Skeletal muscle satellite cell (primary cell): ENCODE measurements at regions not wholly inside any gene's neighbourhood (a gene's known extent, or its start where the extent isn't known, plus 50 kb on each side); places are given as distances from the start of the nearest gene placed in this dataset.
A peak's percentile ranks its signal among the peaks of the same experiment; 100 is the strongest.

Experiments used
- H3K27me3 ChIP-seq: 2 replicates; pipeline ENCODE4 v1.7.0; 2013; ENCODE audit warnings: low read length; ENCODE audit not compliant: control insufficient read depth, insufficient read depth
- H3K36me3 ChIP-seq: 2 replicates; pipeline ENCODE4 v1.7.0; 2013; ENCODE audit warnings: mild to moderate bottlenecking, control low read depth, low read length; ENCODE audit not compliant: insufficient read depth
- H3K4me1 ChIP-seq: 2 replicates; pipeline ENCODE4 v1.7.0; 2013; ENCODE audit warnings: low read length; ENCODE audit not compliant: control insufficient read depth, insufficient read depth
- H3K4me2 ChIP-seq: 2 replicates; pipeline ENCODE4 v1.7.0; 2013; ENCODE audit warnings: mild to moderate bottlenecking, low read length
- H3K4me3 ChIP-seq: 2 replicates; pipeline ENCODE4 v1.7.0; 2013; ENCODE audit warnings: low read length
- H3K9ac ChIP-seq: 2 replicates; pipeline ENCODE4 v1.7.0; 2013; ENCODE audit warnings: mild to moderate bottlenecking, low read depth, low read length, moderate library complexity
- H3K9me3 ChIP-seq: replicated peaks from 2 replicates; pipeline ENCODE4 v1.7.0; 2013; ENCODE audit warnings: mild to moderate bottlenecking, control low read depth, low read length

DNA sequence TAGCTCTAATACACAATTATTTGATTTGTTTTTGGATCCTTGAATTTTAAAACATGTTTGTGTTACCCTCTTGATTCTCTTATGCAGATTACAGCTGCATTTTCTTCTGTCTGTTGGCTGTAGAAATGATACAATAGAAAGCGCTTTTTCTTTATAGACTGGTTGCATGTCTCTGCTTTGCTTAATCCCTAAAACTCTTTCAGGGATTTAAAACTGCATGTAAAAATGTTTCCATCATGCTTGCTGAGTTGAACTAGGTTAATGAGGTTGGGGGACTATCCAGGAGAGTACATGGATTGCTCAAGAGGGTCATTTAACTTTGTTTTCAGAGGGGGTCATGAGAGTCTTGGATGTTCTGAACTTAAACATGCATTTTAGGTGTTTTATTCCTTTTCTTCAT is 166.4 kb upstream of the IFNG-AS1 start:
- no peaks in the 10 kb centered on the region for H3K36me3 ChIP-seq
- no peaks in the 10 kb centered on the region for H3K27me3 ChIP-seq
- no peaks in the 10 kb centered on the region for H3K9me3 ChIP-seq
- H3K4me2 ChIP-seq, result no peak overlapping the region
- peaks cover 17% of the 10 kb centered on the region for H3K4me1 ChIP-seq
- H3K4me3 ChIP-seq, result no peak overlapping the region
- H3K9ac ChIP-seq, result no peak overlapping the region

DNA sequence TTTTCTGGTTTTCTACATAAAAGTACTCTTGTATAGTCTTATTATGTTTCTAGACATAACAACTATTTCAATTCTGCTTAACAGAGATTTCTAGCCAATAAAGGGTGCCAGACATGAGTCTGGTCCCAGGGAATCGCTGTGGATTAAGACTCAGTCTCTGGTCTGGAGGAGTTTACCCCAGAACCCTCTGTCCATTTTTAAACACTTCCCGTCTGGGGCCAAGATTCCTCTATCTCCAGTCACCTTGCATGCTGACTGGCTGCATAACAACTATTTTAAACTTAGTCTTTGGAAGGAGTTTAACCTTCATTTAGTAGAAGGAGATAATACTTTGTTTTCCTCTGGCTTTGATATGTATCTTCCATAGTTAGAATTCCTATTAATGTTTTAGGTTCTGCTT is 163.1 kb upstream of the IFNG-AS1 start:
- Histone ChIP-seq H3K4me1 (peaks cover 26% of the 10 kb centered on the region), H3K27me3 (no peaks in the 10 kb centered on the region), H3K9me3 (no peaks in the 10 kb centered on the region), H3K36me3 (no peaks in the 10 kb centered on the region), H3K4me3 (no peak overlapping the region), H3K4me2 (no peak overlapping the region), H3K9ac (peak overlapping the region; percentile 18)

DNA sequence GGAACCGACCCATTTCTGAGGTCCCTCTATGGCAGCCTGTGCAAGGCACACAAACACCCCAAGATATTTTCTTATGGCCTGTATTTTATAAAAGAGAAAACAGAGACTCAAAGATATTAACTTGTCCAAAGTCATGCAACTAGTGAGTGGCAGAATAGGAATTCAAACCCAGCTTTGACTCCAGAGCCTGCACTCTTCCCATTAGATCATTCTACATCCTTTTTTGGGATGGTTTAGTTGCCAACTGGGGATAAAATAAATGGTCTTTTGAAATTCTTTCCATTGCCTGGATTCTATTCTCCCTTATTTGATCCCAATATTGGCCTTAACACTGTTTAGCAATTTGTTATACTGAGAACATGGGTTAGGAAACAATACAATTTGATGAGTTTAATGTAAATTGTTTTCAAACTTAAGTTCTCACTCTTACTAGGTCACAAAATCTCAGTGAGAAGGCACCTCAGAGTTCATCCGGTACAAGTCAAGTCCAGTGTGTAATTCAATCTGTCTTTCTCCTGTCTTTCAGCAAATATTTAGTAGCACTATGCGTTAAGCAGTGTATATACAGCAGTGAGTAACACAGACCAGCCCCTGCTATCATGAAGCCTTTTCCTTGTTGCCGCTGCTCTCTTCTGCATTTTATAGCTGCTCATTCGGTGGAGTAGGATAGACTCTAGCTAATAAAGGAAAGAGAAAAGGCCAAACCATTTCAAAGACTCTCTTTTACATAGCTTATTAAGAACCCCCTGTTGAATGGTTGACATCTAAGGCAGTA is 162.1 kb upstream of the IFNG-AS1 start:
- no peaks in the 10 kb centered on the region for H3K27me3 ChIP-seq
- no peaks in the 10 kb centered on the region for H3K9me3 ChIP-seq
- H3K4me3 ChIP-seq, result peak overlapping the region; percentile 68
- H3K9ac ChIP-seq, result peak overlapping the region; percentile 88
- H3K36me3 ChIP-seq, result no peaks in the 10 kb centered on the region
- H3K4me2 ChIP-seq, result peak overlapping the region; percentile 84
- peaks cover 26% of the 10 kb centered on the region for H3K4me1 ChIP-seq

DNA sequence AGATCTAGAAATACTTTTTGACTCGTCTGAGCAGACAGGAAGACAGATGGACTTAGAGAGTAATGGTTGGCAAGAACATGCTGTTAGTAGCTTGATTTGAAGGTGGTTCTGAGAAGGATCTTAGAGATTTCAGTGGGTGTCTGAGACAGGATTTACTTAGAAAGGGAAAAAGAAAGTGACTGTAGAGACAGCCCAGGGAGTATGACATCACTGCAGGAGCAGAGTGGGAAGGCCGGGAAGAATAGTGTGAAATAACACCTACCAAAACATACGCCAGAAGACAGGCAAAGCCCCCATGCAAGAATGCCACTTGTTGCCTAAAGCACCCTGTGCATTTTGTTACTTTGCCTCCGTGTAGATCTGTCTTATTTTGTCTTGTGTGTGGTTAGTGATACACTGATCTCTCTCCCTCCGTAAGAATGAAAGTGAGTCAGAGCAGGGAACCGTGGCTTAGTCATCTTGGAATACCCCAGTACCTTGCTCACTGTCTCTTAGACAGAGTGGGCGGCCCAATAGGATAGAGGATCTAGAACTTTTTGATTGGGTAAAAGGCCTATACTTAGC is 161.3 kb upstream of the IFNG-AS1 start:
- H3K9me3 ChIP-seq, result no peaks in the 10 kb centered on the region
- no peaks in the 10 kb centered on the region for H3K36me3 ChIP-seq
- peak overlapping the region; percentile 88 for H3K9ac ChIP-seq
- H3K4me3 ChIP-seq, result peak overlapping the region; percentile 68
- H3K4me2 ChIP-seq, result peak overlapping the region; percentile 84
- no peaks in the 10 kb centered on the region for H3K27me3 ChIP-seq
- peaks cover 26% of the 10 kb centered on the region for H3K4me1 ChIP-seq

DNA sequence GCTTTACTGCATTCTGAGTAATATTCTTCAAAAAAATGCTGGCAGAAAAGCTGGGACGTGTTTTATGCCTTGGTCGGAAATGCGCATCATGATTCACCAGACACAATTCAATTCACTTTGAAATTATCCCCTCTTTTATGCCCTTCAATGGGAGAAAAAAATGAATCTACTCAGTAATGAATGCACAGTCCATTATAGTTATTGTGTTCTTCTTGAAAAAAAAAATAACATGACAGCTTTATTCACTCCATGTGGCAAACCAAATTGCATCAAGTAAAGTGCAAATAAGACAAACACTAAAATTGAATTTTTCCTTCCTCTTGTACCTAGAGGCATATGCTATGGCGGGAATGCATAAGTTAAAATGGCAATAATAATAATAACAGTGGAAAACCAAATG is 159.4 kb upstream of the IFNG-AS1 start:
- Histone ChIP-seq H3K4me1 (peaks cover 26% of the 10 kb centered on the region), H3K9ac (no peak overlapping the region), H3K9me3 (no peaks in the 10 kb centered on the region), H3K4me2 (no peak overlapping the region), H3K4me3 (no peak overlapping the region), H3K36me3 (no peaks in the 10 kb centered on the region), H3K27me3 (no peaks in the 10 kb centered on the region)

DNA sequence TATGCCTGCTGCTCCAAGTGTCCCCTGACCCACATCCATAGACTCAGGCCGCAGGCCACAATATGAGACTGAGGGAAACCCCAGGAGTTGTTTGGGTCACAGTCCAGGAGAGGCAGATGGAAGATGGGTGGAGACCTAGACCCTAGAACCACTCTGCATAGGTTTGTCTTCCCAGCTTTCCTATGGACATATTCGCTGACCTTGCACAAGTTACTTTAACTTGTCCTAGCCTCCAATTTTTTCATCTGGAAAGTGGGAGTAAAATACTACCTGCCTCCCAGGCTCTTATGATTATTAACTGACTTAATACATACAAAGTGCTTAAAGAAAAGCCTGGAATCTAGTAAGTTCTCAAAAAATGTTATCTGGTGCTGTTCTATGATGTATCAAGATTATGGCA is 157.1 kb upstream of the IFNG-AS1 start:
- Histone ChIP-seq H3K4me1 (peaks cover 15% of the 10 kb centered on the region), H3K36me3 (no peaks in the 10 kb centered on the region), H3K27me3 (no peaks in the 10 kb centered on the region), H3K9ac (no peak overlapping the region), H3K4me2 (no peak overlapping the region), H3K4me3 (no peak overlapping the region), H3K9me3 (no peaks in the 10 kb centered on the region)

DNA sequence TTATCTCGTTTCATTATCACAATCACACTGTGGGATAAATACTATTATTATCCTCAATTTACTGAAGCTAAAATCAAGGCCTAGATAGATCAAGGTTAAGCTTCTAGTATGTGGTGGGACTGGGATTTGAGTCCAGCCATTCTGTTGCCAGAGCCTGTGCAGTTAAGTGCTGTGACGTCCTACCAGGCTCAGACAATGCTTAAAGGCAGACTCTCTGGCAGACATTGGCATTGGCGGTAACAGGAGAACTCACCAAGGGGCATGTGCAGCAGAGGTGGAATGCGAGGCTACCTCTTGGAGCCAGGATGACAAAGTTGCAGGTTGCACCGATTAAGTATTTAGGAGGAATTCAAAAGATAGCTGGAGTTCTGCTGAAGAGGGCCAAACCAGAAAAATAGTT is 155.6 kb upstream of the IFNG-AS1 start:
- Histone ChIP-seq H3K27me3 (no peaks in the 10 kb centered on the region), H3K9ac (no peak overlapping the region), H3K36me3 (no peaks in the 10 kb centered on the region)

DNA sequence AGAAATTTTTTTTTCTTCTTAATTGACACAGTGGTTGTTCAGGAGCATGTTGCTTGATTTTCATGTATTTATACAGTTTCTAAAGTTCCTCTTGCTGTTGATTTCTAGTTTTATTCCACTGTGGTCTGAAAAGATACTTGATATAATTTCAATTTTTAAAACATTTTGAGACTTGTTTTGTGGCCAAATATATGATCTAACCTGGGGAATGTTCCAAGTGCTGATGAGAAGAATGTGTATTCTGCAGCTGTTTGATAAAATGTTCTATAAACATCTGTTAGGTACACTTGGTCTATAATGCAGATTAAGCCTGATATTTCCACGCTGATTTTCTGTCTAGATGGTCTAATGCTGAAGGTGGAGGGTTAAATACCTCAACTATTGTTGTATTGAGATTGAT is 151.4 kb upstream of the IFNG-AS1 start:
- Histone ChIP-seq H3K9me3 (no peaks in the 10 kb centered on the region), H3K27me3 (no peaks in the 10 kb centered on the region), H3K4me3 (no peak overlapping the region), H3K4me2 (no peak overlapping the region), H3K9ac (no peak overlapping the region), H3K36me3 (no peaks in the 10 kb centered on the region), H3K4me1 (no peaks in the 10 kb centered on the region)

More for the DNA sequence above, 155.6 kb upstream of the IFNG-AS1 start:
- Histone ChIP-seq H3K9me3 (no peaks in the 10 kb centered on the region), H3K4me2 (no peak overlapping the region), H3K4me3 (no peak overlapping the region), H3K4me1 (peaks cover 3% of the 10 kb centered on the region)

DNA sequence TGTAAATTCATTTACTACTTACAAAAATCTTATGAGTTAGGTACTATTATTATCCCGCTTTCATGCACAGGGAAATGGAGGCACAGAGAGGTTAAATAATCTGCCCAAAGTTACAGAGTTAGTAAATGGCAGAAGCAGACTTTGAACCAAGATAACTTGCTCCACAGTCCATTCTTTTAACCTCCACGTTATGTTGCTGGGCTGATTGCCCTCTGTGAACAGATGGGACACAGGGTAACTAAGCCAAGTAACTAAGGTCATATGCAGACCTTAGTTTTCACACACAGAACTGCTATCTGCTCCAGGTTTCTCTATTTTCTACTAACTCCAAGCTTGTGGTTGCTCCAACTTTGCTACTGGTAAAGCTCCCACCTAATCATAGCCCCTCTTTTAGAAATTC is 147.1 kb upstream of the IFNG-AS1 start:
- Histone ChIP-seq H3K4me2 (no peak overlapping the region), H3K36me3 (no peaks in the 10 kb centered on the region), H3K4me3 (no peak overlapping the region), H3K9ac (no peak overlapping the region), H3K4me1 (no peaks in the 10 kb centered on the region), H3K27me3 (no peaks in the 10 kb centered on the region), H3K9me3 (no peaks in the 10 kb centered on the region)

DNA sequence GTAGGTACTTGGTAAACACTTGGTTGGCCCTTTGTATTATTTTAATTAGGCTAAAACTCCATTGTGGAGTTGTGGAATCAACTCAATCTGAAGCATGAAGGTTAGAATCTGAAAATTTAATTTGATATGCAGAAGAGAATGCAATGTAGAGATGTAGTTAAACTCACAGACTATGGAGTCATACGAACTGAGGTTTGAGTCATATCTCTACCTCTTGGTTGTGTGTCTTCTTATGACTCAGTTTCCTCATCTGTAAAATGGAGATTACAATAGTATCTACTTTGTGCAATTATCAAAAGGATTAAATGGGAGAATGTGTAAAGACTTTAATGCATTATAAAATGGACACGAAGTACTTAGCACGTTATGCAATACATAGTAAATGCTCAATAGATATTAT is 146.0 kb upstream of the IFNG-AS1 start:
- no peaks in the 10 kb centered on the region for H3K4me1 ChIP-seq
- H3K9ac ChIP-seq, result no peak overlapping the region
- H3K4me3 ChIP-seq, result no peak overlapping the region
- H3K9me3 ChIP-seq, result no peaks in the 10 kb centered on the region
- no peak overlapping the region for H3K4me2 ChIP-seq
- H3K36me3 ChIP-seq, result no peaks in the 10 kb centered on the region
- H3K27me3 ChIP-seq, result no peaks in the 10 kb centered on the region

DNA sequence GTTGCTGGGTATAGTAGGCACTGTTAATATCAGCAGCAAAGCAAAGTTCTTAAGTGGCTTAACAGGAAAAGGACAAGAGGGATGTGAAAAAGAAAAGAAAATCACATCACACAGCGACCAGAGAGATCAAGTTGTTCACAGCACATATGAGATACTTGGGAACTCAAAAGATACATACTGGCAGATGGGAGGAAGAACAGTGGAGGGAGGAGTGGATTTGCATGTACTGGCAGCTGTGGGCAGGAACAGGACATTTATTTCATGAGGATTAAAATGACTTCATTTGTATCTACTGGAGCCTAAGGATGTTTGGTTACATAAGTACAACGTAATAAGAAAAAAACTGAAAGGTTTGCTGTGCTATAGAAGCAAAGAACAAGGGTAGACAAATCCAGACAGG is 136.5 kb upstream of the IFNG-AS1 start:
- Histone ChIP-seq H3K4me3 (no peak overlapping the region), H3K27me3 (no peaks in the 10 kb centered on the region), H3K9me3 (no peaks in the 10 kb centered on the region), H3K9ac (no peak overlapping the region), H3K4me1 (no peaks in the 10 kb centered on the region), H3K4me2 (no peak overlapping the region), H3K36me3 (no peaks in the 10 kb centered on the region)

DNA sequence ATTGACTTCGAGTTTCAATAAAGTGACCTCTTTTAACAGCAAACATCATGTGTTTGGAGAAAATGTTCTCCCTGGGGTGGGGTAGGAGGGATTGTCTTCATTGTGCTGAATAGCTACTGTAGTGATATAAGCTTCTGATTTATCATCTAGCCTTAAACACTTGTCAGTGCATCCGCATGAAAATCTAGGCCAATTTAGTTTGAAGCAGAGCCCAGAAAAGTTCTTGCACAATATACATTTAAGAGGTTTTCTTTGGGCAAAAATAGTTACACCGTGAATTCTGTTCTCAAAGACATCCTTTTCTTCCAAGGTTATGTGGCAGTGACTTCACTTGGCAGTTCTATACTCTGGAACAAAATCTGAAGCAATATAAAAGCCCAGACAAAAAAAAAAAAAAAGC is 136.0 kb upstream of the IFNG-AS1 start:
- H3K9ac ChIP-seq, result no peak overlapping the region
- H3K4me1 ChIP-seq, result no peaks in the 10 kb centered on the region
- no peaks in the 10 kb centered on the region for H3K9me3 ChIP-seq
- no peaks in the 10 kb centered on the region for H3K36me3 ChIP-seq
- H3K4me2 ChIP-seq, result no peak overlapping the region
- no peak overlapping the region for H3K4me3 ChIP-seq
- H3K27me3 ChIP-seq, result no peaks in the 10 kb centered on the region
